GM21447 (cell line): ENCODE measurements at regions not wholly inside any gene's neighbourhood (a gene's known extent, or its start where the extent isn't known, plus 50 kb on each side); places are given as distances from the start of the nearest gene placed in this dataset.
"Not testable (repeated sequence)": the region's sequence is repeated elsewhere in the genome, so short reads cannot be mapped to it uniquely, and the experiment has no call there.

Source experiments
- ATAC-seq: cut with Tn5 transposase; IDR thresholded peaks from one replicate; pipeline ENCODE4 v1.9.1; 2021; ENCODE audit not compliant: unreplicated experiment

- ATAC-seq, result not testable (repeated sequence)
Measured at GRCh38 chr20:29411458-29411820, 1846.0 kb upstream of the DEFB115 start.

GRCh38 chr20:29419378-29419777, 1838.1 kb upstream of the DEFB115 start:
- no peak for ATAC-seq

- no peak for ATAC-seq
Measured at GRCh38 chr20:29427201-29428060, 1830.0 kb upstream of the DEFB115 start.

GRCh38 chr20:29430531-29430930, 1826.9 kb upstream of the DEFB115 start:
- no peak for ATAC-seq

GRCh38 chr20:29440721-29441120, 1816.7 kb upstream of the DEFB115 start:
- not testable (repeated sequence) for ATAC-seq

GRCh38 chr20:29443206-29443781, 1814.2 kb upstream of the DEFB115 start:
- not testable (repeated sequence) for ATAC-seq

- peak; percentile 87 for ATAC-seq
Measured at GRCh38 chr20:29443819-29444218, 1813.6 kb upstream of the DEFB115 start.

GRCh38 chr20:29445050-29445907, 1812.2 kb upstream of the DEFB115 start:
- peak; percentile 65 for ATAC-seq

GRCh38 chr20:29447517-29448484, 1809.7 kb upstream of the DEFB115 start:
- ATAC-seq, result not testable (repeated sequence)

- ATAC-seq, result no peak
Measured at GRCh38 chr20:29448806-29449470, 1808.5 kb upstream of the DEFB115 start.

- ATAC-seq, result no peak
Measured at GRCh38 chr20:29452186-29452585, 1805.3 kb upstream of the DEFB115 start.

- ATAC-seq, result not testable (repeated sequence)
Measured at GRCh38 chr20:29456987-29457693, 1800.3 kb upstream of the DEFB115 start.

- ATAC-seq, result no peak
Measured at GRCh38 chr20:29472606-29473005, 1784.9 kb upstream of the DEFB115 start.

- ATAC-seq, result not testable (repeated sequence)
Measured at GRCh38 chr20:29492840-29493239, 1764.6 kb upstream of the DEFB115 start.

GRCh38 chr20:29496767-29497166, 1760.7 kb upstream of the DEFB115 start:
- not testable (repeated sequence) for ATAC-seq

GRCh38 chr20:29497261-29497671, 1760.2 kb upstream of the DEFB115 start:
- no peak for ATAC-seq

- not testable (repeated sequence) for ATAC-seq
Measured at GRCh38 chr20:29497684-29498083, 1759.8 kb upstream of the DEFB115 start.

GRCh38 chr20:29500738-29501137, 1756.7 kb upstream of the DEFB115 start:
- not testable (repeated sequence) for ATAC-seq

- ATAC-seq, result not testable (repeated sequence)
Measured at GRCh38 chr20:29514634-29515033, 1742.8 kb upstream of the DEFB115 start.
